CD4-positive, alpha-beta T cell treated with Interleukin-12 subunit alpha and Interleukin-12 subunit beta, for 1 hour (primary cell): ENCODE measurements at regions not wholly inside any gene's neighbourhood (a gene's known extent, or its start where the extent isn't known, plus 50 kb on each side); places are given as distances from the start of the nearest gene placed in this dataset.
"Not testable (repeated sequence)": the region's sequence is repeated elsewhere in the genome, so short reads cannot be mapped to it uniquely, and the experiment has no call there.

Source experiments
- DNase-seq: peaks from one replicate; pipeline ENCODE4 v3.0.0-alpha.2; 2020

- no peak for DNase-seq
These were observed 597.9 kb downstream of the COL12A1 start for GRCh38 chr6:74607934-74608333.

GRCh38 chr6:74607468-74607867 lies 598.4 kb downstream of the COL12A1 start:
- no peak for DNase-seq

- no peak for DNase-seq
These were observed 599.2 kb downstream of the COL12A1 start for GRCh38 chr6:74606582-74607071.

GRCh38 chr6:74605922-74606581 lies 599.8 kb downstream of the COL12A1 start:
- no peak for DNase-seq

- DNase-seq = no peak
These were observed 601.6 kb downstream of the COL12A1 start for GRCh38 chr6:74604279-74604678.

DNA sequence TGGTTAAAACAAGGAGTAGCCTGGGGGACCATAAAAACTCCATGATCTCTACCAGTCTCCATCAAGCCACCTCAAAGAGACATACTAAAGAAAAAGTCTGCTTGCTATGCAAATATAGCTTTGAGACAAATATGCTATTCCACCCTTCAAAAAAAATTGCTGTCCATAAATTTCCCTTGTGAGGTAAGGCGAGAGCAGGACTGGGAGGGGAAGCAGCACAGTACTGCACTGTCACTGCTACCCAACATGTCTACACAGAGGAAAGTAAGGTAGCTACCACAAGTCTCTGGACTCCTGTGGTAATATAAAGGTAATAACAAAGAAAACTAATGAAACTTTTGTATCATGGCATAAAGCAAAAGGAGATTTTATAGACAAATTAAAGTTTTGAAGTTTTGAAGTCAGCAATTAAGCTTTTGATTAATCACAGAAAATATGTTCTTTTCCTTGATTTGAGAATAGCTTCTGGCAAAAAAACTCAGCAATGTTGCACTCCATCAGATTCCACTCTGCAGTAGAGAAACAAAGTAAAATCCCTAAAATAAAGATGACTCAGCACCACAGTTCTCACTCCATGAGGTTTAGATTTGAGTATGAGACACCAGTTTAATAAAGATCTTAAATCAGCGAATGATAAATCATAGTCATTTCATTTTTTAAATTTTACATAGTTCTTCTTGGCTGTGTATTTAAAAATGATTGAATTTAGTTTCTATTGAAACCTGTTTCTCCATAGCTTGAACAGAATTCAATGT lies 602.4 kb downstream of the COL12A1 start:
- no peak for DNase-seq

DNA sequence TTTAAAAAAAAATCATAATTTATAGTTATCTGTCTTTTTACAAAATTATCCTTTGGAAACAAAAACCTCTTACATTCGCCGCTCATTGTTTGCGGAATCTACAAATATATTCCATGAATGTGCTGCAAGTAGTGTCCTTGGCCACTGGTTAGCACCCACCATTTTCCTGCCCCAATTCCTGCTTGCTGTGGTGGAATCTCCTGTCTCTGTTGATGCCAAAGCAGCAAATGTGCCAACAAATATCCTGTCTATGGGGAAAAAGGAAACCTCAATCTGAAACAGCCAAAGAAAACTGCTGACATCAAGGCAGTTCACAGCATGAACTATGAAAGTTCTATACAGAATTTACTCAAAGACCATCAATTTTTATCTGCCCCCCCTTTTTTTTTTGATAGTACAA lies 603.6 kb downstream of the COL12A1 start:
- no peak for DNase-seq

GRCh38 chr6:74598462-74599393 lies 607.1 kb downstream of the COL12A1 start:
- no peak for DNase-seq

DNA sequence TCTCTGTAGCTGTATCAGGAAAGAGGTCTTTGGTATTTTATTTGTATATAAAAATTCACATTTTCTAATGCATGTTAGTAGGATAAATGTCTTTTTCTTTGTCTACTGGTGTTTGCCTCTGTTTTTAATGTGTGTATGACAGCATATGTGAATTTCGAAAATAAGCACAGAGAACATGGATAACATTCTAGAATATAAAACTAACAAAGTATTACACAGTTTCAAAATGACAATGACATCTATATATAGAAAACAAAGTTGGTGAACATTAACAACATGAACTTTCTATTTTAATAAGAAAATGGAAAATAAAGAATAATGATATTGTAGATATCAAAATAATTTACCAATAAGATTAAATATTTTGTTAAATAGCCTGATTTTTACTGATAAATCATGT lies 608.0 kb downstream of the COL12A1 start:
- DNase-seq = no peak

DNA sequence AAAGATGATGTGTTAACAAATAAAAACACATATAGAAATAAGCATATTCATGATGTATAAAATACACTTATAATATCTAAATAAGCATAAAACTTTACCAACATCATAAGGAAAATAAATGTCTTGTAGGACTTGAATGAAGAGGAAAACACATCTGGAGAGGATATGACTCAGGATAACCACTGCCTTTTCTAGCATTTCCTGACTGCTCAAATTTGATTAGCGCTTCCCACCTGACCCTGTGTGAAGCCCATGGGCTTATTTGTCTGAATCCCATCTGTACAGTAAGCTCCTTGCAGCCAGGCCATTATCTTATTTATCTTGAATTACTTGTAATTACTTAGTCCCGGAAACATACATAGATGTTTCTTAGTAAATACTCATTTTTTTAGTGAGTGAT lies 608.6 kb downstream of the COL12A1 start:
- DNase-seq = no peak

- no peak for DNase-seq
These were observed 609.3 kb downstream of the COL12A1 start for GRCh38 chr6:74596588-74596987.

- not testable (repeated sequence) for DNase-seq
These were observed 611.5 kb downstream of the COL12A1 start for GRCh38 chr6:74594350-74594749.

DNA sequence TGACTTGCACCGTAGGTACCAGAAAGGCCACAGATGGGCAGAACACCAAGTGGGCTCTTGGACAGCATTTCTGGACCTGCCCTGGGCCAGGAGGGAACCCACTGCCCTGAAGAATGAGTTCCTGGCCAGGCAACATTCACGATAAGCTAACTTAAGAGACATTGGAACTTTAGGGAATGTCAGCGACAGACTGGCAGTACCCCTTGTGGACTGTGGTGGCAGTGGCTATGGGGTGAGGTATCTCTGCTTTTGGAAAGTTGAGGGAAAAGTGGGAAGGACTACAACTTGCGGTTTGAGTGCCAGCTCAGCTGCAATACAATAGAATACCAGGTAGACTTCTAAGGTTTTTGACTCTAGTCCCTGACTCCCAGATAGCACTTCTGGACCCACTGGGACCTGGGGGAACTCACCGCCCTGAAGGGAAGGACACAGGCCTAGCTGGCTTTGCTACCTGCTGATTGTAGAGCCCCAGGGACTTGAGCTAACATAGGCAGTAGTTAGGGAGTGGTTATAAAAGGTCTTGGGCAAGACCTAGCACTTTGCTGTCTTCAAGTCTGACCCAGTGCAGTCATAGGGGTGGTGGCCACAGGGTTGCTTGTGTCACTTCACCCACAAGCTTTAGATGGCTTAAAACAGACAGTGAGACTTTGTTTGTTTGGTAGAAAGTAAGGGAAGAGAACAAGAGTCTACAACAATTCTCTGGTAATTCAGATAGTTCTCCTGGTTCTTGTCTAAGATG lies 617.6 kb downstream of the COL12A1 start:
- no peak for DNase-seq

GRCh38 chr6:74587386-74587785 lies 618.5 kb downstream of the COL12A1 start:
- DNase-seq = no peak

GRCh38 chr6:74585753-74586152 lies 620.1 kb downstream of the COL12A1 start:
- DNase-seq = no peak

- DNase-seq = no peak
These were observed 624.2 kb downstream of the COL12A1 start for GRCh38 chr6:74581681-74582080.

DNA sequence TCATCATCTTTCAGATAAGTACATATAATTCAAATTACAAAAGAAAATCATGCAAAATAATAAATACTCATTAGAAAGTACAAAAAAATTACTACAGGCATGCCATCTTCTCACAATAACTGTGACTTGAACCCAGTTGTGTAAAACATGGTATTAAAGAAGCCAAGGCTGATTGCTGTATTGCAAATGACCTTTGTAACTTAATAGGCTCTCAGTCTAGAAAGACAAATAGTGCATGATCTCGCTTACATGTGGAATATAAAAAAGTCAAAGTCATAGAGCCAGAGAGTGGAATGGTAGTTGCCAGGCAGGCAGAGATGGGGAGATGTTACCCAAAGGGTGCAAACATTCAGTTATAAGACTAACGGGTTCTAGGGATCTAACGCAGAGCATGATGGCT lies 626.1 kb downstream of the COL12A1 start:
- no peak for DNase-seq

- no peak for DNase-seq
These were observed 626.8 kb downstream of the COL12A1 start for GRCh38 chr6:74579047-74579446.

- no peak for DNase-seq
These were observed 627.5 kb downstream of the COL12A1 start for GRCh38 chr6:74578339-74578738.

- DNase-seq = no peak
These were observed 628.2 kb downstream of the COL12A1 start for GRCh38 chr6:74577619-74578018.

GRCh38 chr6:74574794-74575193 lies 631.1 kb downstream of the COL12A1 start:
- no peak for DNase-seq

DNA sequence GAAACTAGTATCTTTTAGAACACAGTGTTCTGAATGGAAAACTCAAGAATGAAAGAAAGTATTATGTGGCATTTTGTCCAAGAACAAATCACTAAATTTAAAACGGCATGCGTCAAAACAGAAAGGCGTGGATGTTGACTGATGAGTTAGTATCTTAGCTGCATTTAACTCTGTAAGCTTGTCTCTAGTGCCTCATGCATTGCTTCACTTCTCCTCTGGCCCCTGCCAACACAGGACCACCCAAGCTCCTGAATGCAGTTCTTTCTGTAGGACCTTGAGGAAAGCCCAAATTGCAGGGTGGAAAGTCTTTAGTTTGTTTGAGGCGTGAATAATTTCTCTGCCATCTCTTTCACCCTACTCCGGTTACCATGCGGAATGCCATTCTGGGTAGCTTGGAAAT lies 632.2 kb downstream of the COL12A1 start:
- no peak for DNase-seq

GRCh38 chr6:74570044-74570443 lies 635.8 kb downstream of the COL12A1 start:
- DNase-seq = no peak
